HL-60 (cell line): ENCODE measurements at regions not wholly inside any gene's neighbourhood (a gene's known extent, or its start where the extent isn't known, plus 50 kb on each side); places are given as distances from the start of the nearest gene placed in this dataset.

Experiments
- DNase-seq, 2 experiments: peaks; one replicate each; pipeline ENCODE4 v3.0.0-alpha.2; 2010 to 2020; ENCODE audit warnings: low read depth in 1 of 2, low spot score in 1 of 2
- H3K27ac ChIP-seq: fragments of 250-450 bp; sonication (Bioruptor Pico); replicated peaks from 2 replicates; pipeline ENCODE4 v1.5.1; 2020; ENCODE audit warnings: mild to moderate bottlenecking, moderate library complexity
- H3K27me3 ChIP-seq: fragments of 250-450 bp; sonication (Bioruptor Pico); 2 replicates; pipeline ENCODE4 v1.5.1; 2021; ENCODE audit warnings: mild to moderate bottlenecking, moderate library complexity; ENCODE audit not compliant: insufficient read depth, poor library complexity, severe bottlenecking
- H3K4me3 ChIP-seq: replicated peaks from 2 replicates; pipeline ENCODE4 v1.5.1; 2011; ENCODE audit warnings: mild to moderate bottlenecking, control low read depth, low read length; ENCODE audit not compliant: insufficient read depth
- GABPA ChIP-seq: IDR thresholded peaks from 2 replicates; pipeline ENCODE4 v1.6.1; 2012; ENCODE audit warnings: low read depth
- POLR2AphosphoS5 ChIP-seq: IDR thresholded peaks from 2 replicates; pipeline ENCODE4 v1.6.1; 2012; ENCODE audit warnings: low read depth
- SPI1 ChIP-seq: IDR thresholded peaks from 2 replicates; pipeline ENCODE4 v1.6.1; 2012; ENCODE audit warnings: low read depth, mild to moderate bottlenecking, borderline replicate concordance
- TF ChIP-seq, protein P1 (sequence below): IDR thresholded peaks from 2 replicates; pipeline ENCODE4 v1.6.1; 2012; ENCODE audit warnings: low read depth; ENCODE audit not compliant: insufficient replicate concordance
- TF ChIP-seq, protein P2 (sequence below): IDR thresholded peaks from one replicate; pipeline ENCODE4 v1.5.1; 2011; ENCODE audit warnings: low read length, control low read depth, inconsistent platforms; ENCODE audit not compliant: insufficient read depth

DNA sequence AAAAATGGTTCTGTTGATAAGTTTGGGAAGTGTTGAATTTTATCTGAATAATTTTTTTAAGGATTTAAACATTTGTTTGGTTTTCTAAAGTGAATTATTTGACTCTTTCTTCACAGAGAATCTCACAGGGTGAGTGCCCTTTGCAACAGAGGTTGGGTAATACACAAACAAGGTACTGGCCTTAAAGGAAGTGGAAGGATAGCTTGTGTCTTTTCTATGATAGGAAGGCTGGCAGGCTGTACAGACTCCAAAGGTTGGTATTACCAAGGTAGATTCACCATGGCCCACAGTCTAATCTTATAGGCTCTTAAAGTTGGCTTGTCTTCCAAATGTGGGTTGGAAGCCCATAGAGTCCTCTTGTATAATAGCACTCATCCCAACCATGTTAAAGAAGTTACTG, 311.5 kb downstream of the SV2B start:
- TF ChIP-seq POLR2AphosphoS5 (no peak), GABPA (no peak), SPI1 (peak; percentile 30; the same call in 1 of the 2 replicates)
- TF ChIP-seq, protein P1, sequence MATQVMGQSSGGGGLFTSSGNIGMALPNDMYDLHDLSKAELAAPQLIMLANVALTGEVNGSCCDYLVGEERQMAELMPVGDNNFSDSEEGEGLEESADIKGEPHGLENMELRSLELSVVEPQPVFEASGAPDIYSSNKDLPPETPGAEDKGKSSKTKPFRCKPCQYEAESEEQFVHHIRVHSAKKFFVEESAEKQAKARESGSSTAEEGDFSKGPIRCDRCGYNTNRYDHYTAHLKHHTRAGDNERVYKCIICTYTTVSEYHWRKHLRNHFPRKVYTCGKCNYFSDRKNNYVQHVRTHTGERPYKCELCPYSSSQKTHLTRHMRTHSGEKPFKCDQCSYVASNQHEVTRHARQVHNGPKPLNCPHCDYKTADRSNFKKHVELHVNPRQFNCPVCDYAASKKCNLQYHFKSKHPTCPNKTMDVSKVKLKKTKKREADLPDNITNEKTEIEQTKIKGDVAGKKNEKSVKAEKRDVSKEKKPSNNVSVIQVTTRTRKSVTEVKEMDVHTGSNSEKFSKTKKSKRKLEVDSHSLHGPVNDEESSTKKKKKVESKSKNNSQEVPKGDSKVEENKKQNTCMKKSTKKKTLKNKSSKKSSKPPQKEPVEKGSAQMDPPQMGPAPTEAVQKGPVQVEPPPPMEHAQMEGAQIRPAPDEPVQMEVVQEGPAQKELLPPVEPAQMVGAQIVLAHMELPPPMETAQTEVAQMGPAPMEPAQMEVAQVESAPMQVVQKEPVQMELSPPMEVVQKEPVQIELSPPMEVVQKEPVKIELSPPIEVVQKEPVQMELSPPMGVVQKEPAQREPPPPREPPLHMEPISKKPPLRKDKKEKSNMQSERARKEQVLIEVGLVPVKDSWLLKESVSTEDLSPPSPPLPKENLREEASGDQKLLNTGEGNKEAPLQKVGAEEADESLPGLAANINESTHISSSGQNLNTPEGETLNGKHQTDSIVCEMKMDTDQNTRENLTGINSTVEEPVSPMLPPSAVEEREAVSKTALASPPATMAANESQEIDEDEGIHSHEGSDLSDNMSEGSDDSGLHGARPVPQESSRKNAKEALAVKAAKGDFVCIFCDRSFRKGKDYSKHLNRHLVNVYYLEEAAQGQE = no peak
- TF ChIP-seq, protein P2, sequence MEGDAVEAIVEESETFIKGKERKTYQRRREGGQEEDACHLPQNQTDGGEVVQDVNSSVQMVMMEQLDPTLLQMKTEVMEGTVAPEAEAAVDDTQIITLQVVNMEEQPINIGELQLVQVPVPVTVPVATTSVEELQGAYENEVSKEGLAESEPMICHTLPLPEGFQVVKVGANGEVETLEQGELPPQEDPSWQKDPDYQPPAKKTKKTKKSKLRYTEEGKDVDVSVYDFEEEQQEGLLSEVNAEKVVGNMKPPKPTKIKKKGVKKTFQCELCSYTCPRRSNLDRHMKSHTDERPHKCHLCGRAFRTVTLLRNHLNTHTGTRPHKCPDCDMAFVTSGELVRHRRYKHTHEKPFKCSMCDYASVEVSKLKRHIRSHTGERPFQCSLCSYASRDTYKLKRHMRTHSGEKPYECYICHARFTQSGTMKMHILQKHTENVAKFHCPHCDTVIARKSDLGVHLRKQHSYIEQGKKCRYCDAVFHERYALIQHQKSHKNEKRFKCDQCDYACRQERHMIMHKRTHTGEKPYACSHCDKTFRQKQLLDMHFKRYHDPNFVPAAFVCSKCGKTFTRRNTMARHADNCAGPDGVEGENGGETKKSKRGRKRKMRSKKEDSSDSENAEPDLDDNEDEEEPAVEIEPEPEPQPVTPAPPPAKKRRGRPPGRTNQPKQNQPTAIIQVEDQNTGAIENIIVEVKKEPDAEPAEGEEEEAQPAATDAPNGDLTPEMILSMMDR = no peak
- peak overlapping the region; percentile 42 for H3K27ac ChIP-seq
- no peak overlapping the region for H3K4me3 ChIP-seq
- peak; percentile 12 to 62 for DNase-seq
- no peaks in the 10 kb centered on the region for H3K27me3 ChIP-seq

DNA sequence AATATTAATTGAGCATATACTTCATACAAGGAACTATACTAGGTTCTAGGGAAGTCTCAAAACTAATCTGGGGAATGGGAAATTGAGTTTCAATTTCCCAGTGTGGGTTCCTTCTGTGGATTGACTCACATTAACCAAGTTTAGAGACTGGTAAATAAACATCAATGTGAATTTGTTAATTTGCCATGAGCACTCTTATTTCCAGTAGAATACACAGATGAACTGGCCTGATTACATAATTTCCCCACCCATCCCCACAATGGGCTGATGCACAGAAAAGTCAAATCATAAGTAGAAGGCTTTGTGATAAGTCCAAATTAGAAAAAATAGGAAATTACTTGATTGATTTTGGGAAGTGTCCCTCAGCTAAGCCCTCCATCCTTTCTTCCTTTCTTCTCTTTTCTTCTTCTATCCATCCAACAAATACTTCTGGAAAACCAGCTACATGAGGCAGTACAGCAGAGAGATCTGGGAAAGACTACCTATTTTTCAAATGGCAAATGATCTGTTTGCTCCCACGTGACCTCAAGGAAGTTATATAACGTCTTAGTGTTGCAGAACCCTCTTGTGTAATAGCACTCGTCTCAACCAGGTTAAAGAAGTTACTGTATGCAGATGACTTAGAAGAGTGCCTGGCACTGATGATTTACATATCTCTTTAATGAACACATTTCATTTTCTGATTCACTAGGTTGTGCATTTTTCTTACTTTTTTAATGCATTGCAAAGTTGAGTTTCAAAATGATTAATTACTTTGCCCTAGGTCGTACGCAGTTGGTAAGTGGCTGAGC, 312.3 kb downstream of the SV2B start:
- TF ChIP-seq GABPA (no peak), SPI1 (no peak), POLR2AphosphoS5 (no peak)
- TF ChIP-seq, protein P2 = no peak
- TF ChIP-seq, protein P1 = no peak
- Histone ChIP-seq H3K27ac (peak overlapping the region; percentile 42), H3K27me3 (no peaks in the 10 kb centered on the region), H3K4me3 (no peak overlapping the region)
- peak; percentile 70 to 84 for DNase-seq

DNA sequence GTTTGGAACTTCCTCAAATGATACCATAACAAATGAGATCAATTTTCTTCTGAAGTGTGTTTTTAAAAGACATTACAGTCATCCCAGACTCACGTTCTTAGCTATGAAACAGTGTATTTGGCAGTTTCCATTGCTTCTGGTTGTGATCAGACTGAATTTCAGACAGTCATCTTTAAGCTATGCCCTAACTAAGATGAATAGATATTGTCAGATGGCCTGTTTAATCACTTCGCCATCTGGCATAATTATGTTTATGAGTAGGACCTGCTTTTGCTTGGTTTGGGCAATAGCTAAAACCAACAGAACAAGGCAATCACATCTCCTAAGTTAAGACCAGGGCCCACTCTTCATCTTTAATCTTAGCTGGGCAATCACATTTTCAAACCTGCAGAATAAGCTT, 313.1 kb downstream of the SV2B start:
- no peak for DNase-seq
- TF ChIP-seq, protein P2 = no peak
- TF ChIP-seq POLR2AphosphoS5 = no peak
- TF ChIP-seq GABPA = no peak
- TF ChIP-seq, protein P1 = no peak
- TF ChIP-seq SPI1 = no peak
- Histone ChIP-seq H3K4me3 (no peak overlapping the region), H3K27ac (no peak overlapping the region), H3K27me3 (no peaks in the 10 kb centered on the region)
